ENCODE measurements at regions not wholly inside any gene's neighbourhood (a gene's known extent, or its start where the extent isn't known, plus 50 kb on each side); places are given as distances from the start of the nearest gene placed in this dataset.

DNA sequence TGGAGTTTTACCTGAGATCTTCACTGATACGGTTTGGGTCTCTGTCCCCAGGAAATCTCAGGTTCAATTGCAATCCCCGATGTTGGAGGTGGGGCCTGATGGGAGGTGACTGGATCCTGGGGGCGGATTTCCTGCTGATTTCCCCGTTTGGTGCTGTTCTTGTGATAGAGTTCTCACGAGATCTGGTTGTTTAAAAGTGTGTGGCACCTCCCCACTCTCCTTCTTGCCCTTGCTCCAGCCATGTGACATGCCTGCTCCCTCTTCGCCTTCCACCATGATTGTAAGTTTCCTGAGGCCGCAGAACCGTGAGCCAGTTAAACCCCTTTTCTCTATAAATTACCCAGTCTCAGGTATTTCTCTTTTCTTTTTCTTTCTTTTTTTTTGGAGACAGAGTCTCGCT, 126.4 kb upstream of the SLC45A1 start:
- no peak overlapping the region for H3K4me3 Mint-ChIP-seq
- DNase-seq: no peak
- no peak for ATAC-seq (ENCODE audit: low read depth in 2 of 2)
- peak overlapping the region in 1 of 6 donors; percentile 74 for H3K27ac Mint-ChIP-seq
- no peaks in the 10 kb centered on the region for H3K9me3 Mint-ChIP-seq
- H3K4me1 Mint-ChIP-seq: no peaks in the 10 kb centered on the region
- peaks cover 6 to 13% (median 8%) of the 10 kb centered on the region in 3 donors for H3K27me3 Mint-ChIP-seq
- H3K36me3 Mint-ChIP-seq: no peaks in the 10 kb centered on the region

DNA sequence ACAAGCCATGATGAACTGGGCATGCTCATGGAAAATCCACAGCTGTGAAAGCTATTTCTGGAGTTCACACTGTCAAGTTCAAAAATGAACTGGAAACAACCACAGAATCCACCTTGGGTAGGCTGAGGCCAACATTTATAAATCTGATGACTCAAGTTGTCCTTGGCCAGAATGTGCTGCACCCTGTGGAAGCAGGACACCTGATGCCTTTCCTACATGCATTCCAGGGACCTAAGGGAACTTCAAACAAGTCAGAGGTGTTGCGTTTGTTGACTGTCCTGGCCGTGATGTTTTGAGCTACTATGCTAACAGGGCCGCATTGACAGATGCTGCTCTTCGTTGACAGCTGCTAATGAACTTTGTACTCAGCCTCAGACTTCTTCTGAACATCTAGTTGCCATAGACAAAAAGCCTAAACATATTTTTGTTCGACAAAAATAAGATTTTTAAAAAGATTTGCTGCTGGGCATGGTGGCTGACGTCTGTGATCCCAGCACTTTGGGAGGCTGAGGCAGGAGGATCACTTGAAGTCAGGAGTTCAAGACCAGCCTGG, 127.9 kb upstream of the SLC45A1 start:
- no peak for DNase-seq
- no peaks in the 10 kb centered on the region for H3K4me1 Mint-ChIP-seq
- peaks cover 6 to 19% (median 8%) of the 10 kb centered on the region in 3 donors for H3K27me3 Mint-ChIP-seq
- H3K4me3 Mint-ChIP-seq: no peak overlapping the region
- no peaks in the 10 kb centered on the region for H3K36me3 Mint-ChIP-seq
- no peak overlapping the region for H3K27ac Mint-ChIP-seq
- no peak for ATAC-seq (ENCODE audit: low read depth in 2 of 2)
- no peaks in the 10 kb centered on the region for H3K9me3 Mint-ChIP-seq

- DNase-seq (no peak), ATAC-seq (ENCODE audit: low read depth in 2 of 2) (no peak)
- Mint-ChIP-seq H3K4me1 (no peaks in the 10 kb centered on the region), H3K4me3 (no peak overlapping the region), H3K9me3 (peaks cover 0 to 5% (median under 1%) of the 10 kb centered on the region in 7 donors), H3K36me3 (peaks cover 0 to 4% of the 10 kb centered on the region in 2 donors), H3K27me3 (peaks cover 0 to 17% (median 4%) of the 10 kb centered on the region in 3 donors), H3K27ac (no peak overlapping the region)
Observed at GRCh38 chr1:8185400-8185799, 132.5 kb upstream of the SLC45A1 start.

DNA sequence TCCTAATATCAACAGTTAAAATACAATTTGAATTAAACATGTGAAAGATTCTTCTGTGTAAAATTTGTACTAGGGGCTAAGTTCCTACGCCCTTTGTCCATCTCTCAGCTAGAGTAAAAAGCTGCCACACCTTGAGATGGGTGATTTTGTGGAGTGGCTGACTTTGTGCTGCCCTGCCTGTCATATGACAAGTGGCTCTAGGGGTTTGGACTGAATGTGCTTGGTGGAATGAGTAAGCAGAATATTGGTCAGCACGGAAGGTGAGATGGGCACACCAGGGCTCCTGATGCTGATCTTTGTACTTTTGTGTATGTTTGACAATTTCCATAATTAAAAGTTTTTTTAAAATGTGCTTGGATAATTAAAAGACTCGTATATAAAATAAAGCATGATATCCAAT, 133.6 kb upstream of the SLC45A1 start:
- Mint-ChIP-seq H3K27ac (no peak overlapping the region), H3K36me3 (peaks cover 6 to 9% of the 10 kb centered on the region in 2 donors), H3K9me3 (peaks cover 2 to 16% (median 9%) of the 10 kb centered on the region in 7 donors), H3K27me3 (peaks cover 0 to 13% (median 4%) of the 10 kb centered on the region in 3 donors), H3K4me3 (no peak overlapping the region), H3K4me1 (no peaks in the 10 kb centered on the region)
- DNase-seq (no peak), ATAC-seq (ENCODE audit: low read depth in 2 of 2) (no peak)

GRCh38 chr1:8182034-8182761, 135.7 kb upstream of the SLC45A1 start:
- Mint-ChIP-seq H3K9me3 (peaks cover 10 to 27% (median 20%) of the 10 kb centered on the region in 7 donors), H3K4me1 (no peaks in the 10 kb centered on the region), H3K36me3 (peaks cover 13 to 15% of the 10 kb centered on the region in 2 donors), H3K27me3 (peaks cover 0 to 20% (median 8%) of the 10 kb centered on the region in 3 donors), H3K27ac (no peak overlapping the region), H3K4me3 (no peak overlapping the region)
- ATAC-seq (ENCODE audit: low read depth in 2 of 2) (no peak), DNase-seq (no peak)

GRCh38 chr1:8179132-8179793, 138.7 kb upstream of the SLC45A1 start:
- no peak overlapping the region for H3K4me3 Mint-ChIP-seq
- peaks cover 10 to 27% (median 20%) of the 10 kb centered on the region in 7 donors for H3K9me3 Mint-ChIP-seq
- no peak for DNase-seq
- peaks cover 13 to 15% of the 10 kb centered on the region in 2 donors for H3K36me3 Mint-ChIP-seq
- no peak overlapping the region for H3K27ac Mint-ChIP-seq
- no peak for ATAC-seq (ENCODE audit: low read depth in 2 of 2)
- no peaks in the 10 kb centered on the region for H3K4me1 Mint-ChIP-seq
- peaks cover 0 to 15% (median 8%) of the 10 kb centered on the region in 3 donors for H3K27me3 Mint-ChIP-seq

DNA sequence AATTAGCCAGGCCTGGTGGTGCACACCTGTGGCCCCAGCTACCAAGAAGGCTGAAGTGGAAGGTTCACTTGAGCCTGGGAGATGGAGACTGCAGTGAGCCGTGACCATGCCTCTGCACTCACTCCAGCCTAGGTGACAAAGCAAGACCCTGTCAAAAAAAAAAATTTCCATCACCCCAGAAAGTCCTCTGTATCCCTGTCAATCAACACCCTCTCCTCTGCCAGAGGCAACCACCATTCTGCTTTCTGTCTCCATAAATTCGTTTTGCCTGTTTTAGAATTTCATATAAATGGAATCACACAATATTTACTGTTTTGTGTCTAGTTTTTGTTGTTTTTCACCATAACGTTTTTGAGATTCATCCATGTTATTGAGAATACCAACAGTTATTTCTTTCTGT, 141.6 kb upstream of the SLC45A1 start:
- Mint-ChIP-seq H3K4me1 (no peaks in the 10 kb centered on the region), H3K4me3 (peak overlapping the region in 1 of 8 donors; percentile 12), H3K36me3 (peaks cover 9 to 15% of the 10 kb centered on the region in 2 donors), H3K27ac (no peak overlapping the region), H3K9me3 (peaks cover 10 to 22% (median 20%) of the 10 kb centered on the region in 7 donors), H3K27me3 (peaks cover 0 to 9% (median 4%) of the 10 kb centered on the region in 3 donors)
- ATAC-seq (ENCODE audit: low read depth in 2 of 2) (no peak), DNase-seq (no peak)

DNA sequence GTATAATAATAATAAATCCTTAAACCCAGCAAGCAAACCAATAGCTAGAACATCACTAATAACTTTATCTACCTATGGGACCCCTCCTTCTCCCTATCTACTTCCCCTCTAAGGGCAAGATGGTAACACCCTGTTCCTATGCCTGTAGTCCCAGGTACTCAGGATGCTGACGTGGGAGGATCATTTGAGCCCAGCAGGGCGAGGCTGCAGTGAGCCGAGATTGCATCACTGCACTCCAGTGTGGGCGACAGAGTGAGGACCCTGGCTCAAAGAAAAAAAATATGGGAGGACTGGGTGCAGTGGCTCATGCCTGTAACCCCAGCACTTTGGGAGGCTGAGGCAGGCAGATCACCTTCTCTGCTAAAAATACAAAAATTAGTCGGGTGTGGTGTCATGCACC, 143.1 kb upstream of the SLC45A1 start:
- H3K27me3 Mint-ChIP-seq: peaks cover 0 to 9% (median 4%) of the 10 kb centered on the region in 3 donors
- H3K9me3 Mint-ChIP-seq: peaks cover 7 to 16% (median 15%) of the 10 kb centered on the region in 7 donors
- no peak overlapping the region for H3K27ac Mint-ChIP-seq
- no peak overlapping the region for H3K4me3 Mint-ChIP-seq
- no peak for ATAC-seq (ENCODE audit: low read depth in 2 of 2)
- H3K36me3 Mint-ChIP-seq: peaks cover 9 to 11% of the 10 kb centered on the region in 2 donors
- peaks cover 3 to 4% (median 4%) of the 10 kb centered on the region in 3 donors for H3K4me1 Mint-ChIP-seq
- DNase-seq: no peak

DNA sequence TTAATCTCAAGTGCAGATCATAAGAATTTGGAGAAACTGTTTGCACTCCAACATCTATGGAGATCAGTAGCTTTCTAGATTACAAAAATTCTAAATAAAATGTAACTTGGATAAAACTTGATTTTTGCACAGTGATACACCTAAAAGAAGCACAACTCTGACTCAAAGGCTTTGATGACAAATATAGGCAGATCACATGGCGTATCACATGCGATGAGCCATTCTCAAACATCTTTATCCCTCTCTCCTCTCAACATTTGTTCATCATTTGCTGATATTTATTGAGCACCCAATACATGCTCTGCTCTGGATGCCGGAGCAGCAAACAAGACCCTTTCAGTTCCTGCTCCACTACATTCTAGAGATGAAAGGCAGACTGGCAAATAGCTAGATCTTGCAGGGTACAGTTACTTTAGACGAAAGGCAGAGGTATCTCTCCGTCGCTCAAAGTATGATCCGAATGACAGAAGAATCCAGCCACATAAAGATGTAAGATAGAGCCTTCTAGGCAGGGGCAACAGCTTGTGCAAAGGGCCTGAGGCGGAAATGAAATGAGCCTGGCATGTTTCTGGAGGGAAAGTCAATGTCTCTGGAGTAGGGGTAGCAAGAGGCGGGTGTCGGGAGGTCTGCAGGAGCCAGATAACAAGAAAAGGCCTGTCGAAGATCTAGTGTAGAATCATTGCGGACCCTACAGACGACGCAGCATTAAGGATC, 145.8 kb upstream of the ERRFI1 start:
- H3K4me1 Mint-ChIP-seq: peaks cover 9 to 11% (median 10%) of the 10 kb centered on the region in 3 donors
- no peaks in the 10 kb centered on the region for H3K9me3 Mint-ChIP-seq
- H3K4me3 Mint-ChIP-seq: no peak overlapping the region
- H3K27ac Mint-ChIP-seq: peak overlapping the region in 1 of 6 donors; percentile 39
- no peaks in the 10 kb centered on the region for H3K36me3 Mint-ChIP-seq
- ATAC-seq (ENCODE audit: low read depth in 2 of 2) (no peak), DNase-seq (no peak)
- no peaks in the 10 kb centered on the region for H3K27me3 Mint-ChIP-seq

DNA sequence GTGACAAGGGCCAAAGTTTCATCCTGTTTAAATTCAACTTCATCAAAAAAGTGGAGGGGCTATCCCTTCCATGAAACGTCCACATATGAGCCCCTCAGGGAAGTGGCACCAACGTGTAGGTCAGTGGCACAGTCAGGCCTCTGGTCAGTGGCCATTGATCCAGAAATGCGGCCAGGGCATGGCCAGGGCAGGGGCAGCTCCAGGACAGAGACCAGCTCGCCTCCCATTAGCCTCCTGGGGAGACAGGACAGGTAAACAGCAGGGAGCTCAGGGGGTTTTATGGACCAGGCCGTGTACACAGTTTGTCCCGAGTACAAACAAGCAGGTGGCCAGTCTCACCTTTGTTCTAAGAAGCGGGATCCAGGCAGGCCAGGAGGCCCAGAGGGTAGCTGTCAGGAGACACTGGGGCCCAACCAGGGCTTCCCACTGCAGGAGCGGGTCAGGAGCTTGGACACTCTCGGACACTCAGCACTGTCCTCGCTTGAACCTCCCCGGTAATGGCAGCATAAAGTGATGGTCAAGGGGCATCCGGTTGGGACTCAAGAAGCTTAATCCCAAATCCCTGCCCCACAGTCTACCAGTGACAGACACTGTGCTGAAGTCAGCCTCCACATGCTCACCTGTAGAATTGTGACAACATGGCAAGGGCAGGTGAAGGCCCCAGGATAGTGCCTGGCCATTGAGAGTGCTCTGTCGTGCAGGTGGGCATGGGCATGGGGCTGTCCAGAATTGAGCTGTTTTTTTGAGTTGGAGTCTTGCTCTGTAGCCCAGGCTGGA, 144.1 kb upstream of the ERRFI1 start:
- ATAC-seq (ENCODE audit: low read depth in 2 of 2): no peak
- Mint-ChIP-seq H3K36me3 (no peaks in the 10 kb centered on the region), H3K4me1 (peaks cover 9 to 11% (median 10%) of the 10 kb centered on the region in 3 donors), H3K27me3 (peaks cover 0 to 14% (median 12%) of the 10 kb centered on the region in 3 donors), H3K4me3 (no peak overlapping the region), H3K27ac (peak overlapping the region in 1 of 6 donors; percentile 51), H3K9me3 (peaks cover 0 to 1% (median 0%) of the 10 kb centered on the region in 7 donors)
- DNase-seq: no peak

- H3K36me3 Mint-ChIP-seq: no peaks in the 10 kb centered on the region
- no peak for DNase-seq
- H3K27me3 Mint-ChIP-seq: peaks cover 0 to 16% (median 12%) of the 10 kb centered on the region in 3 donors
- peak overlapping the region in 3 of 8 donors; percentile 1 to 61 (median 18) for H3K4me3 Mint-ChIP-seq
- ATAC-seq (ENCODE audit: low read depth in 2 of 2): peak; percentile 73 to 79
- peaks cover 0 to 1% (median 0%) of the 10 kb centered on the region in 7 donors for H3K9me3 Mint-ChIP-seq
- peak overlapping the region in 3 of 6 donors; percentile 8 to 40 (median 39) for H3K27ac Mint-ChIP-seq
- peaks cover 9 to 11% (median 10%) of the 10 kb centered on the region in 3 donors for H3K4me1 Mint-ChIP-seq
Observed at GRCh38 chr1:8169364-8170058, 143.4 kb upstream of the ERRFI1 start.

DNA sequence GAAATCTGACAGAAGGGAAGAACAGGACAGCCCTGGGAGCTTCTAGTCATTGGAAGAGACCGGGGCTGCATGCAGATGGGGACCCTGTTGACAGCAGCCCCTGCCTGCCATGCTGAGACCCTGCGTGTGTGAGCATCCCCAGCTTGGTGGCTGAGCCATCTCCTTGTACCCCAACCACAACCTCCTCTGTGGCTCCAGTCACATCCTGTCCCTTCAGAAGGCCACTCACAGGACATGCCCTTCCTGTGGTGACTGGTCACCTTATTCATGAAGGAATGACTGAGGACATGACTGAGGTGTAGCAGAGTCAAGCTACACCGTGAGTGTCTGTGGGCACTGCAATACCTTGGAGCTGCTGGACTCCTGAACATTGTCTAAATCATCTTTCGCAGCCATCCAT, 141.8 kb upstream of the ERRFI1 start:
- Mint-ChIP-seq H3K9me3 (peaks cover 0 to 1% (median 0%) of the 10 kb centered on the region in 7 donors), H3K4me3 (no peak overlapping the region), H3K36me3 (no peaks in the 10 kb centered on the region), H3K4me1 (peaks cover 9 to 11% (median 10%) of the 10 kb centered on the region in 3 donors), H3K27ac (no peak overlapping the region), H3K27me3 (peaks cover 0 to 16% (median 12%) of the 10 kb centered on the region in 3 donors)
- DNase-seq (no peak), ATAC-seq (ENCODE audit: low read depth in 2 of 2) (no peak)
